GM21367 (cell line): ENCODE measurements at regions not wholly inside any gene's neighbourhood (a gene's known extent, or its start where the extent isn't known, plus 50 kb on each side); places are given as distances from the start of the nearest gene placed in this dataset.
"Not testable (repeated sequence)": the region's sequence is repeated elsewhere in the genome, so short reads cannot be mapped to it uniquely, and the experiment has no call there.

Experiments
- ATAC-seq: cut with Tn5 transposase; IDR thresholded peaks from one replicate; pipeline ENCODE4 v1.9.1; 2021; ENCODE audit not compliant: unreplicated experiment

GRCh38 chr4:131113704-131114103 is 2017.8 kb downstream of the C4orf33 start:
- no peak for ATAC-seq

- no peak for ATAC-seq
Observed at GRCh38 chr4:131119661-131120060, 2023.7 kb downstream of the C4orf33 start.

GRCh38 chr4:131137196-131137595 is 2011.9 kb upstream of the PCDH10 start:
- no peak for ATAC-seq

- ATAC-seq, result no peak
Observed at GRCh38 chr4:131159261-131159660, 1989.8 kb upstream of the PCDH10 start.

- ATAC-seq, result no peak
Observed at GRCh38 chr4:131192318-131192717, 1956.8 kb upstream of the PCDH10 start.

- ATAC-seq, result no peak
Observed at GRCh38 chr4:131207589-131207988, 1941.5 kb upstream of the PCDH10 start.

GRCh38 chr4:131248314-131248713 is 1900.8 kb upstream of the PCDH10 start:
- ATAC-seq, result no peak

GRCh38 chr4:131251321-131251720 is 1897.8 kb upstream of the PCDH10 start:
- no peak for ATAC-seq

- ATAC-seq, result no peak
Observed at GRCh38 chr4:131257241-131257640, 1891.9 kb upstream of the PCDH10 start.

- ATAC-seq, result no peak
Observed at GRCh38 chr4:131258361-131258760, 1890.7 kb upstream of the PCDH10 start.

- no peak for ATAC-seq
Observed at GRCh38 chr4:131288441-131288840, 1860.7 kb upstream of the PCDH10 start.

- no peak for ATAC-seq
Observed at GRCh38 chr4:131296192-131296591, 1852.9 kb upstream of the PCDH10 start.

GRCh38 chr4:131302108-131302507 is 1847.0 kb upstream of the PCDH10 start:
- no peak for ATAC-seq

- no peak for ATAC-seq
Observed at GRCh38 chr4:131304686-131305085, 1844.4 kb upstream of the PCDH10 start.

GRCh38 chr4:131309628-131310027 is 1839.5 kb upstream of the PCDH10 start:
- ATAC-seq, result no peak

GRCh38 chr4:131316086-131316485 is 1833.0 kb upstream of the PCDH10 start:
- no peak for ATAC-seq

GRCh38 chr4:131337936-131338335 is 1811.2 kb upstream of the PCDH10 start:
- ATAC-seq, result no peak

GRCh38 chr4:131339137-131339536 is 1810.0 kb upstream of the PCDH10 start:
- no peak for ATAC-seq

GRCh38 chr4:131344761-131345160 is 1804.3 kb upstream of the PCDH10 start:
- no peak for ATAC-seq

GRCh38 chr4:131347816-131348215 is 1801.3 kb upstream of the PCDH10 start:
- ATAC-seq, result no peak

GRCh38 chr4:131348263-131348662 is 1800.8 kb upstream of the PCDH10 start:
- ATAC-seq, result no peak

- ATAC-seq, result not testable (repeated sequence)
Observed at GRCh38 chr4:131352371-131352770, 1796.7 kb upstream of the PCDH10 start.

GRCh38 chr4:131366714-131367113 is 1782.4 kb upstream of the PCDH10 start:
- ATAC-seq, result no peak

GRCh38 chr4:131367441-131367840 is 1781.7 kb upstream of the PCDH10 start:
- no peak for ATAC-seq
